ENCODE measurements at regions not wholly inside any gene's neighbourhood (a gene's known extent, or its start where the extent isn't known, plus 50 kb on each side); places are given as distances from the start of the nearest gene placed in this dataset.

DNA sequence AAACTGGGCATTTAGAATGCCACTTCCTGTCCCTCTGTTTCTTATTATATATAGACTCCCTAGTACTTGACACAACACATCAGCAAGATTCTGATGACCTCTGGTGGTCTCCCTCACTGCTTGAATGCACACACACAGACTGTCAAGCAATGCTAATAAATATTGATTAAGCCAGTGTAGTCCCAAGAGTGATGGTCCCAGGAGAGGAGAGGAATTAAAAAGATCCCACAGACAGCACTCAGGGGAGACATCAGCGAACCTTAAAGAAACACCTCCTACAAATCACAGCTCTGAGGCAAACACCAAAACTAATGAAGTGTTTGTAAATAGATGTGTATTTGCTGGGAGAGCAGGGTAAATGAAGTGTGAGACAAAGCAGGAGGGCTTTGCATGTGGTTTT is 1291.2 kb downstream of the XPNPEP1 start:
- no peaks in the 10 kb centered on the region for H3K27me3 ChIP-seq
- H3K4me3 ChIP-seq: no peak overlapping the region
- no peak for DNase-seq
- no peaks in the 10 kb centered on the region for H3K36me3 ChIP-seq
- no peaks in the 10 kb centered on the region for H3K9me3 ChIP-seq
- intact Hi-C loops (cut with DNase I; ENCODE audit: low total_unique reads): no loop called here
- TF ChIP-seq, protein P1, sequence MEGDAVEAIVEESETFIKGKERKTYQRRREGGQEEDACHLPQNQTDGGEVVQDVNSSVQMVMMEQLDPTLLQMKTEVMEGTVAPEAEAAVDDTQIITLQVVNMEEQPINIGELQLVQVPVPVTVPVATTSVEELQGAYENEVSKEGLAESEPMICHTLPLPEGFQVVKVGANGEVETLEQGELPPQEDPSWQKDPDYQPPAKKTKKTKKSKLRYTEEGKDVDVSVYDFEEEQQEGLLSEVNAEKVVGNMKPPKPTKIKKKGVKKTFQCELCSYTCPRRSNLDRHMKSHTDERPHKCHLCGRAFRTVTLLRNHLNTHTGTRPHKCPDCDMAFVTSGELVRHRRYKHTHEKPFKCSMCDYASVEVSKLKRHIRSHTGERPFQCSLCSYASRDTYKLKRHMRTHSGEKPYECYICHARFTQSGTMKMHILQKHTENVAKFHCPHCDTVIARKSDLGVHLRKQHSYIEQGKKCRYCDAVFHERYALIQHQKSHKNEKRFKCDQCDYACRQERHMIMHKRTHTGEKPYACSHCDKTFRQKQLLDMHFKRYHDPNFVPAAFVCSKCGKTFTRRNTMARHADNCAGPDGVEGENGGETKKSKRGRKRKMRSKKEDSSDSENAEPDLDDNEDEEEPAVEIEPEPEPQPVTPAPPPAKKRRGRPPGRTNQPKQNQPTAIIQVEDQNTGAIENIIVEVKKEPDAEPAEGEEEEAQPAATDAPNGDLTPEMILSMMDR (IDR thresholded peaks at IDR 0.05): no peak
- no peak for TF ChIP-seq POLR2A (IDR thresholded peaks at IDR 0.05)
- H3K27ac ChIP-seq: no peak overlapping the region
- H3K4me1 ChIP-seq: no peaks in the 10 kb centered on the region

DNA sequence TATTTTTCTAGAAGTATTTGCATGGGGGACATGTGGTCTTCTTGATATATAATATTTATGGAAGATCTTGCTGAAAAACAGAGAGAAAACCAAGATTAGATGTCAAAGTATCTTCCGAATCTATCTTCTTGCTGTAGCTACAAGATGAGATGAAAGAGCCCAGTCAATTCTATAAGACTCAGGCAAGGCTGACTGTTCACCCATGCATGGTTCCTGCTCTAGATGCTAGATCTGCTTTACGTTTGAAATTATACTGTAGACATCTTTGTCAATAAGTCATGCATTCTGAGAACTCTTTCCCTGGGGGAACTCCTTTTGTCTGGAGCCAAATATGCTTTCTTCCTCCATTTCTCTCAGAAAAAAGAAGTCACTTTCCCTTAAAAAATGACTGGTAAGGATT is 1292.0 kb downstream of the XPNPEP1 start:
- Histone ChIP-seq H3K9me3 (no peaks in the 10 kb centered on the region), H3K4me3 (no peak overlapping the region), H3K4me1 (no peaks in the 10 kb centered on the region), H3K27ac (no peak overlapping the region), H3K27me3 (no peaks in the 10 kb centered on the region), H3K36me3 (no peaks in the 10 kb centered on the region)
- no peak for TF ChIP-seq POLR2A (IDR thresholded peaks at IDR 0.05)
- intact Hi-C loops (cut with DNase I; ENCODE audit: low total_unique reads): no loop called here
- no peak for DNase-seq

DNA sequence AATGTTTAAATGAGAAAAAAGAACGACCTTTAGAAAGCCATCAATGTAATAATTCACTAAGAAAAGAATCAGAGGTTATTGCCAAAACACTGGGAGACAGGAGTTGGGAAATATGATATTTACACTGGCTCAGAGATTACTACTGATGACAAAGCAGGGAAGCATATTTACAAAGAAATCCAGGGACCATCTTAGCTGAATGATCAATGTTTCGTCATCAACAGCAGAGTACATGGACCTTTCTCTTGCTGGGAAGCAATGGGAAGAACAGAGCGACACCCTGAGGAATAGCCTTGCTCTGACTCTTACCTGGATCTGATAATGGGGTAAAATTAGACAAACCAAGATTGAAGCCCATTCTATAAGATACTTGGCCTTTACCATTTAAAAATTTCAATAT is 1293.5 kb downstream of the XPNPEP1 start:
- Histone ChIP-seq H3K27me3 (no peaks in the 10 kb centered on the region), H3K9me3 (no peaks in the 10 kb centered on the region), H3K4me1 (no peaks in the 10 kb centered on the region), H3K4me3 (no peak overlapping the region), H3K27ac (no peak overlapping the region), H3K36me3 (no peaks in the 10 kb centered on the region)
- no peak for DNase-seq
- TF ChIP-seq, protein P1 (IDR thresholded peaks at IDR 0.05): no peak
- TF ChIP-seq POLR2A (IDR thresholded peaks at IDR 0.05): no peak
- intact Hi-C loops (cut with DNase I; ENCODE audit: low total_unique reads): no loop called here

DNA sequence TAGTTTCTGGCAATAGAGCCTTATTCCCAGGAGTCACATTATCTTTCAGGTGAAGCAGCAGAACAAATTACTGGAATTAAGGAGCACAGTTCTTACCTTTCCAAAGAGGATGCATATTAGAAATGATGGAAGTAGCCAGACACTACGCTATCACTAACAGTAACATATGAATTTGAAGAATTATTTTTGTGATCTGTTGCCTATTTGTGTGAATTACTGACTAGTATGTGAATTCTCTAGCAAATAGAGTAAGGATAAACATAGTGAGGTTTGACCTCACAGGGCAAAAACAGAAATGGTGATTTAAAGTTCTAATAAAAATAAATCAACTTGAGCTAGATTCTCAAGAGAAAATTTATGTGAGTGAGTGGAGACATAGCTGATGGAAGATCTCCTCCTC is 1299.3 kb downstream of the XPNPEP1 start:
- Histone ChIP-seq H3K4me1 (no peaks in the 10 kb centered on the region), H3K27me3 (no peaks in the 10 kb centered on the region), H3K27ac (no peak overlapping the region), H3K4me3 (no peak overlapping the region), H3K9me3 (no peaks in the 10 kb centered on the region), H3K36me3 (no peaks in the 10 kb centered on the region)
- intact Hi-C loops (cut with DNase I; ENCODE audit: low total_unique reads): no loop called here
- TF ChIP-seq, protein P1 (IDR thresholded peaks at IDR 0.05): no peak
- TF ChIP-seq POLR2A (IDR thresholded peaks at IDR 0.05): no peak
- DNase-seq: no peak

DNA sequence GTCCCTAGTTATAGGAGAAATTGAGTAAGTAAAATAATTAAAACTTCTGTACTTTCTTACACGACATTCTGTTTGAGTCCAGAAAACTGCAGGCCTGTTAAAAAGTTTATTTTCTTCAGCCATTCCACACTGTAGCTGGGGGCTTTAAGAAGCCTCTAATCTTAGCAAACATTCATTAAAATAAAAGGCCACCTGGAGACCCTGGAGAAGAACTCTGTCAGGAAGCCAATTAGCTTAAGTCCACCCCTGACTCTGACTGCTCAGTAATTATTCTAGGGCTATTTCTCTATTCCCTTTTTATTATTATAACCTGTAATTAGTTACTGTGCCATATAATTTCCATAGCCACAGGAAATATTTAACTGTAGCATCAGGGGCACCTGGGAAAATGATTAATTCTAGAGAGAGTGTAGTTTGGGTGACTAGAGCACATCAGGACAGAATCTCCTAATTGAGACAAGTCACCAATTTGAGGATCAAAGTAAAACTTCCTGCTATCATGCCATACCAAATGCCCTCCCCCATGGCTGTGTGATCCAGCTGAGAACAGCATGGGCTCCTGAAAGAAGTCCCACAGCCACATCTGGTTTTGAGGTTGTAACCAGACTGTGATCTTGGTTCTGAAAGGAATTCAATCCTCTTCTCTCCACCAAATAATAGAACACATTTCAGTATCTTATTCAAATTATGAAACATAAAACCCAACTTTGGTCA is 1302.3 kb downstream of the XPNPEP1 start:
- Histone ChIP-seq H3K4me1 (no peaks in the 10 kb centered on the region), H3K27ac (no peak overlapping the region), H3K36me3 (no peaks in the 10 kb centered on the region), H3K4me3 (no peak overlapping the region), H3K9me3 (no peaks in the 10 kb centered on the region), H3K27me3 (no peaks in the 10 kb centered on the region)
- intact Hi-C loops (cut with DNase I; ENCODE audit: low total_unique reads): no loop called here
- TF ChIP-seq, protein P1 (IDR thresholded peaks at IDR 0.05): no peak
- TF ChIP-seq POLR2A (IDR thresholded peaks at IDR 0.05): no peak
- no peak for DNase-seq

Measured in uterus (tissue), 3 donors.